ENCODE measurements at regions not wholly inside any gene's neighbourhood (a gene's known extent, or its start where the extent isn't known, plus 50 kb on each side); places are given as distances from the start of the nearest gene placed in this dataset.

GRCh38 chr12:104870797-104871196, 87.3 kb downstream of the SLC41A2 start:
- H3K9ac ChIP-seq (replicated peaks; ENCODE audit: extremely low read depth, insufficient read depth, low read length), result no peak overlapping the region
- H3K4me3 ChIP-seq (replicated peaks in 1 of 3; ENCODE audit: insufficient read depth in 1 of 3, low read depth in 1 of 3, low read length in 3 of 3), result no peak overlapping the region
- FAIRE-seq (no peak), DNase-seq (ENCODE audit: low read depth, low spot score) (no peak)
- no peaks in the 10 kb centered on the region for H3K27me3 ChIP-seq (ENCODE audit: control insufficient read depth in 2 of 2, insufficient read depth in 2 of 2, low read length in 2 of 2)
- POLR2A ChIA-PET, result no interaction called here
- H3K4me1 ChIP-seq (ENCODE audit: control insufficient read depth, extremely low read depth, insufficient read depth, low read length), result no peaks in the 10 kb centered on the region
- H3K4me2 ChIP-seq (ENCODE audit: insufficient read depth, low read length), result no peak overlapping the region
- CTCF ChIA-PET, result interaction anchor here (3.2 kb wide), 1 partner anchor 489 kb away, joined by 13 read pairs; no protein-coding TSS in a partner anchor
- no peak overlapping the region for H3K27ac ChIP-seq (ENCODE audit: insufficient read depth, low read depth, low read length)
- H2AFZ ChIP-seq (ENCODE audit: low read depth, low read length), result no peak overlapping the region
- no peaks in the 10 kb centered on the region for H4K20me1 ChIP-seq (replicated peaks; ENCODE audit: control insufficient read depth, extremely low read depth, insufficient read depth, low read length)
- intact Hi-C loops (cut with micrococcal nuclease), result no loop called here
- BruUV-seq (replicated peaks), result no TSS peak
- dilution Hi-C loops (cut with MboI; ENCODE audit: extremely low pct_ligation_motif_present, low sequenced_read_pairs), result no loop called here
- H3K9me3 ChIP-seq (replicated peaks; ENCODE audit: control insufficient read depth, insufficient read depth, low read length), result no peaks in the 10 kb centered on the region
- H3K9me1 ChIP-seq (replicated peaks; ENCODE audit: control insufficient read depth, extremely low read depth, insufficient read depth, low read length), result no peaks in the 10 kb centered on the region
- TF ChIP-seq POLR2AphosphoS5 (IDR thresholded peaks at IDR 0.05; ENCODE audit: insufficient read depth, low read depth, low read length), result no peak
- no peak for TF ChIP-seq MAX (IDR thresholded peaks at IDR 0.05; ENCODE audit: insufficient read depth, insufficient read length)
- no peak for TF ChIP-seq MYC (IDR thresholded peaks at IDR 0.05; ENCODE audit: low read depth, low read length)
- no peak for TF ChIP-seq POLR2A (IDR thresholded peaks at IDR 0.05; ENCODE audit: low read depth, low read length)
- no peak for TF ChIP-seq FOS (IDR thresholded peaks at IDR 0.05; ENCODE audit: borderline replicate concordance, insufficient read depth, low read length)
- TF ChIP-seq GATA2 (IDR thresholded peaks at IDR 0.05; ENCODE audit: insufficient read depth, insufficient read length, low read depth, low read length), result no peak
- no peak for TF ChIP-seq EZH2 (IDR thresholded peaks at IDR 0.05; ENCODE audit: borderline replicate concordance, low read depth, low read length, severe bottlenecking)
- no peak for TF ChIP-seq JUN (IDR thresholded peaks at IDR 0.05; ENCODE audit: borderline replicate concordance, insufficient read depth, insufficient read length, low read depth)
- TF ChIP-seq CTCF (IDR thresholded peaks at IDR 0.05; ENCODE audit: extremely low read depth in 1 of 2, insufficient read depth in 1 of 2, low read depth in 1 of 2, low read length in 2 of 2), result no peak
- H3K36me3 ChIP-seq (ENCODE audit: control insufficient read depth in 2 of 2, extremely low read depth in 1 of 2, insufficient read depth in 2 of 2, low read length in 2 of 2), result no peaks in the 10 kb centered on the region
- no peaks in the 10 kb centered on the region for H3K79me2 ChIP-seq (ENCODE audit: control insufficient read depth, insufficient read depth, low read length)

All from endothelial cell of umbilical vein (primary cell).